IMR-90 (cell line): ENCODE measurements at regions not wholly inside any gene's neighbourhood (a gene's known extent, or its start where the extent isn't known, plus 50 kb on each side); places are given as distances from the start of the nearest gene placed in this dataset.

Experiments used
- ATAC-seq: fragments of 200-7000 bp; cut with Tn5 transposase; 2 replicates; pipeline ENCODE4 v1.9.1; 2020; ENCODE audit warnings: low read depth, mild to moderate bottlenecking, moderate library complexity
- BruUV-seq: library from RNA; stranded (reverse); fragments of 400-500 nt; replicated peaks from 2 replicates; lab custom pipeline; 2021; lab: Mats Ljungman, UMichigan
- CTCF ChIA-PET: fragments of 300-600 bp; formaldehyde crosslinking; extraction: SDS; loops from one replicate; lab custom pipeline; 2021; ENCODE audit warnings: antibody characterized with exemption; lab: Yijun Ruan, JAX
- POLR2A ChIA-PET: fragments of 300-600 bp; sonication (Branson Sonifier 250); formaldehyde crosslinking; loops from one replicate; lab custom pipeline; 2022; ENCODE audit warnings: antibody characterized with exemption; ENCODE audit not compliant: unreplicated experiment; lab: Charles Lee
- DNase-seq: peaks from one replicate; pipeline ENCODE4 v3.0.0; 2013
- H2AFZ ChIP-seq: replicated peaks from 2 replicates; pipeline ENCODE3; 2013; ENCODE audit warnings: low read length, mild to moderate bottlenecking; ENCODE audit not compliant: poor library complexity
- H2AK5ac ChIP-seq: 2 replicates; pipeline ENCODE4 v1.6.1; 2013; ENCODE audit warnings: low read depth, low read length, inconsistent platforms
- H2AK9ac ChIP-seq: replicated peaks from 2 replicates; pipeline ENCODE3; 2013; ENCODE audit warnings: mild to moderate bottlenecking, low read depth, low read length, moderate library complexity; ENCODE audit not compliant: poor library complexity
- H2BK120ac ChIP-seq: 2 replicates; pipeline ENCODE4 v1.6.1; 2013; ENCODE audit warnings: low read depth, low read length, inconsistent platforms
- H2BK15ac ChIP-seq: 3 replicates; pipeline ENCODE4 v1.6.1; 2013; ENCODE audit warnings: low read depth, low read length, inconsistent platforms
- H2BK20ac ChIP-seq: 2 replicates; pipeline ENCODE4 v1.6.1; 2013; ENCODE audit warnings: low read depth, mild to moderate bottlenecking, inconsistent platforms, low read length, moderate library complexity
- H2BK5ac ChIP-seq: 2 replicates; pipeline ENCODE4 v1.6.1; 2013; ENCODE audit warnings: mild to moderate bottlenecking, low read depth, low read length, inconsistent platforms; ENCODE audit not compliant: poor library complexity, severe bottlenecking
- H3K14ac ChIP-seq: replicated peaks from 2 replicates; pipeline ENCODE4 v1.6.1; 2013; ENCODE audit warnings: low read depth, low read length, inconsistent platforms
- H3K18ac ChIP-seq: 2 replicates; pipeline ENCODE4 v1.6.1; 2013; ENCODE audit warnings: low read depth, low read length, control low read depth
- H3K23ac ChIP-seq: 2 replicates; pipeline ENCODE4 v1.6.1; 2013; ENCODE audit warnings: low read depth, low read length, inconsistent platforms
- H3K27ac ChIP-seq: 2 replicates; pipeline ENCODE4 v1.5.1; 2013; ENCODE audit warnings: mild to moderate bottlenecking, control low read depth, low read length; ENCODE audit not compliant: insufficient read depth
- H3K27me3 ChIP-seq: 2 replicates; pipeline ENCODE4 v1.6.1; 2013; ENCODE audit warnings: low read length; ENCODE audit not compliant: control insufficient read depth, insufficient read depth
- H3K36me3 ChIP-seq: 2 replicates; pipeline ENCODE4 v1.6.1; 2013; ENCODE audit warnings: low read length, mixed read lengths; ENCODE audit not compliant: control insufficient read depth, insufficient read depth
- H3K4ac ChIP-seq: 2 replicates; pipeline ENCODE4 v1.6.1; 2013; ENCODE audit warnings: low read depth, low read length, inconsistent platforms
- H3K4me1 ChIP-seq: 2 replicates; pipeline ENCODE4 v1.6.1; 2013; ENCODE audit warnings: low read length, mixed read lengths; ENCODE audit not compliant: control insufficient read depth, insufficient read depth
- H3K4me2 ChIP-seq: 2 replicates; pipeline ENCODE4 v1.6.1; 2013; ENCODE audit warnings: low read depth, mild to moderate bottlenecking, control low read depth, low read length, moderate library complexity
- H3K4me3 ChIP-seq: 2 replicates; pipeline ENCODE4 v1.5.1; 2013; ENCODE audit warnings: low read depth, mild to moderate bottlenecking, control low read depth, low read length, moderate library complexity; ENCODE audit not compliant: insufficient read depth
- H3K56ac ChIP-seq: 2 replicates; pipeline ENCODE4 v1.6.1; 2013; ENCODE audit warnings: low read length, inconsistent platforms; ENCODE audit not compliant: insufficient read depth; ENCODE audit errors: extremely low read depth
- H3K79me1 ChIP-seq, 2 experiments: 2 replicates each; pipeline ENCODE4 v1.6.1; 2013; ENCODE audit warnings: low read length in 2 of 2, inconsistent platforms in 1 of 2, low read depth in 1 of 2
- H3K9ac ChIP-seq: 2 replicates; pipeline ENCODE4 v1.6.1; 2013; ENCODE audit warnings: low read depth, low read length, control low read depth
- H3K9me1 ChIP-seq: 2 replicates; pipeline ENCODE4 v1.6.1; 2013; ENCODE audit warnings: low read length, inconsistent platforms; ENCODE audit not compliant: insufficient read depth
- H3K9me3 ChIP-seq: 2 replicates; pipeline ENCODE4 v1.6.1; 2013; ENCODE audit warnings: low read length; ENCODE audit not compliant: control insufficient read depth, insufficient read depth
- H4K20me1 ChIP-seq: 2 replicates; pipeline ENCODE4 v1.6.1; 2013; ENCODE audit warnings: low read length, inconsistent platforms; ENCODE audit not compliant: insufficient read depth
- H4K5ac ChIP-seq: 2 replicates; pipeline ENCODE4 v1.6.1; 2013; ENCODE audit warnings: mild to moderate bottlenecking, low read depth, low read length, control low read depth
- H4K8ac ChIP-seq, 2 experiments: 2 replicates each; pipeline ENCODE4 v1.6.1; 2013; ENCODE audit warnings: low read depth in 2 of 2, low read length in 2 of 2, control low read depth in 1 of 2, inconsistent platforms in 1 of 2
- H4K91ac ChIP-seq: 2 replicates; pipeline ENCODE4 v1.6.1; 2013; ENCODE audit warnings: low read depth, low read length, inconsistent platforms; ENCODE audit not compliant: insufficient read depth
- BHLHE40 ChIP-seq: fragments of 150-350 bp; IDR thresholded peaks from 2 replicates; pipeline ENCODE4 v1.6.1; 2016; ENCODE audit warnings: mild to moderate bottlenecking, low read depth, low read length
- CEBPB ChIP-seq: IDR thresholded peaks from 2 replicates; pipeline ENCODE4 v1.6.1; 2012; ENCODE audit warnings: low read depth, low read length, improper control_type of control experiment
- CHD1 ChIP-seq: IDR thresholded peaks from 2 replicates; pipeline ENCODE4 v1.6.1; 2012; ENCODE audit warnings: low read depth, low read length, improper control_type of control experiment
- MAFK ChIP-seq: IDR thresholded peaks from 2 replicates; pipeline ENCODE4 v1.6.1; 2012; ENCODE audit warnings: low read depth, low read length, improper control_type of control experiment
- MAZ ChIP-seq: IDR thresholded peaks from 2 replicates; pipeline ENCODE4 v1.6.1; 2012; ENCODE audit warnings: low read depth, mild to moderate bottlenecking, low read length, improper control_type of control experiment, moderate library complexity, borderline replicate concordance
- POLR2A ChIP-seq: IDR thresholded peaks from 2 replicates; pipeline ENCODE4 v1.6.1; 2012; ENCODE audit warnings: mild to moderate bottlenecking, low read depth, low read length
- RCOR1 ChIP-seq: IDR thresholded peaks from 2 replicates; pipeline ENCODE4 v1.6.1; 2012; ENCODE audit warnings: mild to moderate bottlenecking, low read length, improper control_type of control experiment; ENCODE audit not compliant: insufficient replicate concordance
- RFX5 ChIP-seq: IDR thresholded peaks from 2 replicates; pipeline ENCODE4 v1.8.0; 2012; ENCODE audit warnings: low read depth, mild to moderate bottlenecking, low read length, moderate library complexity
- WGBS, 2 experiments: methylation state at CpG; one replicate each; pipeline versions ENCODE4 v1.1.5 to v1.1.7; 2013; ENCODE audit warnings: missing lambda C conversion rate in 2 of 2; ENCODE audit not compliant: insufficient read length in 1 of 2; ENCODE audit errors: extremely low coverage in 2 of 2; 5-methylcytosine and 5-hydroxymethylcytosine counted together
- dilution Hi-C: fragments of 300-500 bp; cut with HindIII; formaldehyde crosslinking; loops from one replicate; pipeline ENCODE4 v1.14.3; 2018; ENCODE audit warnings: low sequenced_read_pairs; ENCODE audit not compliant: unreplicated experiment
- in situ Hi-C: fragments of 300-500 bp; cut with MboI; formaldehyde crosslinking; loops from 3 replicates; pipeline ENCODE4 v1.14.3; 2019; ENCODE audit warnings: low sequenced_read_pairs, inconsistent platforms, mixed read lengths
- intact Hi-C: fragments of 100-400 bp; cut with micrococcal nuclease; formaldehyde crosslinking; loops from 2 replicates; pipeline ENCODE4 v1.10.0; 2022
- TF ChIP-seq, protein P1 (sequence below): fragments of 150-350 bp; IDR thresholded peaks from 2 replicates; pipeline ENCODE4 v1.6.1; 2017; ENCODE audit warnings: mild to moderate bottlenecking, antibody characterized with exemption, low read length, low read depth
- TF ChIP-seq, protein P2 (sequence below): fragments of 150-350 bp; IDR thresholded peaks from 2 replicates; pipeline ENCODE4 v1.6.1; 2016; ENCODE audit warnings: low read depth, mild to moderate bottlenecking, low read length, moderate library complexity, borderline replicate concordance
- TF ChIP-seq, protein P3 (sequence below): conservative IDR thresholded peaks from 2 replicates; pipeline ENCODE4 v1.5.1; 2012; ENCODE audit warnings: mild to moderate bottlenecking, low read depth, low read length, improper control_type of control experiment

DNA sequence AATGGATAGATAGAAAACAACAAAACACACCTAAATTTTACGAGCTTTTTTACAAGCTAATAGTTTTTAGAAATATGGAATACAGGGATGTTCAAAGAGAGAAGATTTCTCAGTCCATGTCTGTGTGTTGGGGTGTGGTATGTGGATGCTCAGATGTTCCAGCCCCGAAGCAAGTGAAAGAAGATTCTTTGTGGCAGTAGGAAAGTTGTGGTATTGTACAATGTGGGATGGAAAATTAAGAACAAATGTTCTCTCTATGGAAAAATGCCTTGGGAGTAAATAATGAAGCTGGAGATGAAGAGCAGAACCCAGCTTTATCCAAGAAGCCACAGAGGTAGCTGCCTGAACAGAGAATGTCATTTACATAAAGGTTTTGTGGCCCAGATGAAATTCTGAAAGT, 150.3 kb upstream of the PRKD1 start:
- Histone ChIP-seq H3K56ac (no peak overlapping the region), H3K18ac (no peak overlapping the region), H3K9me1 (no peaks in the 10 kb centered on the region), H4K5ac (no peak overlapping the region), H2BK120ac (no peak overlapping the region), H2BK5ac (no peak overlapping the region), H2AK5ac (no peak overlapping the region), H2BK15ac (no peak overlapping the region), H3K14ac (no peak overlapping the region), H3K36me3 (no peaks in the 10 kb centered on the region), H3K4me3 (no peak overlapping the region), H3K23ac (no peak overlapping the region), H3K27me3 (no peaks in the 10 kb centered on the region), H4K91ac (no peak overlapping the region), H3K4me1 (no peaks in the 10 kb centered on the region), H3K9ac (no peak overlapping the region), H3K4ac (no peak overlapping the region), H3K4me2 (no peak overlapping the region), H3K79me1 (no peaks in the 10 kb centered on the region), H3K27ac (no peak overlapping the region), H4K20me1 (no peaks in the 10 kb centered on the region), H3K9me3 (no peaks in the 10 kb centered on the region), H2AFZ (no peak overlapping the region), H2BK20ac (no peak overlapping the region), H2AK9ac (no peak overlapping the region), H4K8ac (no peak overlapping the region)
- DNase-seq (no peak), ATAC-seq (no peak)
- 80% methylated on average over 1 of the region's 2 CpGs; no CpG with 5 or more reads in 1 of the 2 experiments for WGBS, 2 experiments
- in situ Hi-C loops: no loop called here
- dilution Hi-C loops: no loop called here
- ChIA-PET CTCF (no interaction called here), POLR2A (no interaction called here)
- TF ChIP-seq BHLHE40 (no peak), RFX5 (no peak), POLR2A (no peak), CEBPB (no peak), MAZ (no peak), MAFK (no peak), CHD1 (no peak), RCOR1 (no peak)
- TF ChIP-seq, protein P1, sequence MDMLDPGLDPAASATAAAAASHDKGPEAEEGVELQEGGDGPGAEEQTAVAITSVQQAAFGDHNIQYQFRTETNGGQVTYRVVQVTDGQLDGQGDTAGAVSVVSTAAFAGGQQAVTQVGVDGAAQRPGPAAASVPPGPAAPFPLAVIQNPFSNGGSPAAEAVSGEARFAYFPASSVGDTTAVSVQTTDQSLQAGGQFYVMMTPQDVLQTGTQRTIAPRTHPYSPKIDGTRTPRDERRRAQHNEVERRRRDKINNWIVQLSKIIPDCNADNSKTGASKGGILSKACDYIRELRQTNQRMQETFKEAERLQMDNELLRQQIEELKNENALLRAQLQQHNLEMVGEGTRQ: no peak
- TF ChIP-seq, protein P2, sequence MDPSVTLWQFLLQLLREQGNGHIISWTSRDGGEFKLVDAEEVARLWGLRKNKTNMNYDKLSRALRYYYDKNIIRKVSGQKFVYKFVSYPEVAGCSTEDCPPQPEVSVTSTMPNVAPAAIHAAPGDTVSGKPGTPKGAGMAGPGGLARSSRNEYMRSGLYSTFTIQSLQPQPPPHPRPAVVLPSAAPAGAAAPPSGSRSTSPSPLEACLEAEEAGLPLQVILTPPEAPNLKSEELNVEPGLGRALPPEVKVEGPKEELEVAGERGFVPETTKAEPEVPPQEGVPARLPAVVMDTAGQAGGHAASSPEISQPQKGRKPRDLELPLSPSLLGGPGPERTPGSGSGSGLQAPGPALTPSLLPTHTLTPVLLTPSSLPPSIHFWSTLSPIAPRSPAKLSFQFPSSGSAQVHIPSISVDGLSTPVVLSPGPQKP: no peak
- TF ChIP-seq, protein P3, sequence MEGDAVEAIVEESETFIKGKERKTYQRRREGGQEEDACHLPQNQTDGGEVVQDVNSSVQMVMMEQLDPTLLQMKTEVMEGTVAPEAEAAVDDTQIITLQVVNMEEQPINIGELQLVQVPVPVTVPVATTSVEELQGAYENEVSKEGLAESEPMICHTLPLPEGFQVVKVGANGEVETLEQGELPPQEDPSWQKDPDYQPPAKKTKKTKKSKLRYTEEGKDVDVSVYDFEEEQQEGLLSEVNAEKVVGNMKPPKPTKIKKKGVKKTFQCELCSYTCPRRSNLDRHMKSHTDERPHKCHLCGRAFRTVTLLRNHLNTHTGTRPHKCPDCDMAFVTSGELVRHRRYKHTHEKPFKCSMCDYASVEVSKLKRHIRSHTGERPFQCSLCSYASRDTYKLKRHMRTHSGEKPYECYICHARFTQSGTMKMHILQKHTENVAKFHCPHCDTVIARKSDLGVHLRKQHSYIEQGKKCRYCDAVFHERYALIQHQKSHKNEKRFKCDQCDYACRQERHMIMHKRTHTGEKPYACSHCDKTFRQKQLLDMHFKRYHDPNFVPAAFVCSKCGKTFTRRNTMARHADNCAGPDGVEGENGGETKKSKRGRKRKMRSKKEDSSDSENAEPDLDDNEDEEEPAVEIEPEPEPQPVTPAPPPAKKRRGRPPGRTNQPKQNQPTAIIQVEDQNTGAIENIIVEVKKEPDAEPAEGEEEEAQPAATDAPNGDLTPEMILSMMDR: no peak
- intact Hi-C loops: no loop called here
- BruUV-seq: no TSS peak
